AG10803 (cell line): ENCODE measurements at regions not wholly inside any gene's neighbourhood (a gene's known extent, or its start where the extent isn't known, plus 50 kb on each side); places are given as distances from the start of the nearest gene placed in this dataset.
A peak's percentile ranks its signal among the peaks of the same experiment; 100 is the strongest.

Source experiments
- DNase-seq: peaks from one replicate; pipeline ENCODE4 v3.0.0; 2010; ENCODE audit warnings: low read depth
- H3K4me3 ChIP-seq: 2 replicates; pipeline ENCODE4 v1.5.1; 2011; ENCODE audit warnings: mild to moderate bottlenecking, low read length, control low read depth
- CTCF ChIP-seq: conservative IDR thresholded peaks from 2 replicates; pipeline ENCODE4 v1.5.1; 2011; ENCODE audit warnings: mild to moderate bottlenecking, low read length, control low read depth, inconsistent platforms

GRCh38 chr3:148643389-148643840 lies 54.3 kb upstream of the AGTR1 start:
- TF ChIP-seq CTCF: no peak
- DNase-seq: peak; percentile 86
- no peak overlapping the region for H3K4me3 ChIP-seq

DNA sequence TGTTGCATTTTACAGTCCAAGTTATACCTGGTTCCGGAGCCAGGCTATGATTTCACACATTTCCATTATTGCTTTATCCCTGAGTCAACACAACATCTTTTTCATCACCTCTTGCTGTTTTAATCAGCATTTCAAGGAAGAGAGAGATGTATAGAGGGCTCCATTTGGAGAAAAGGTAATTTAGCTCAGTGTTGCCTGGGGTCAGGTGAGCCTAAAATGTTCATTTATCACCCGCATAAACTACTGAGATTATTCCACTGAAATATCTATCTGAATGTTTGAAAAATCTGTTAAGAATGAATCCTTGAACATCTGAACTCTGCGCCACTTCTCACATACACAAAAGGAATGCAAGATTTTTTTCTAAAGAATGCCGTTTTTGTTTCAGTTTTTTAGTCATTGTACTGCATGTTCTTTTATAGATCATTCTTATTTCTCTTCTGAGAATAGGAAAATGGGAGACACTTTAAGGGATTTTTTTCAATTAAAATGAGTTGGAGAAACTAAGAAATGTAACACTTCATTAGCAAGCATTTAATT lies 51.5 kb upstream of the AGTR1 start:
- no peak for TF ChIP-seq CTCF
- no peak for DNase-seq
- H3K4me3 ChIP-seq: no peak overlapping the region
